Midbrain (tissue), 1 donor: ENCODE measurements at regions not wholly inside any gene's neighbourhood (a gene's known extent, or its start where the extent isn't known, plus 50 kb on each side); places are given as distances from the start of the nearest gene placed in this dataset.

Experiments
- DNase-seq: peaks from one replicate; lab custom pipeline; 2025; lab: John Stamatoyannopoulos, UW

DNA sequence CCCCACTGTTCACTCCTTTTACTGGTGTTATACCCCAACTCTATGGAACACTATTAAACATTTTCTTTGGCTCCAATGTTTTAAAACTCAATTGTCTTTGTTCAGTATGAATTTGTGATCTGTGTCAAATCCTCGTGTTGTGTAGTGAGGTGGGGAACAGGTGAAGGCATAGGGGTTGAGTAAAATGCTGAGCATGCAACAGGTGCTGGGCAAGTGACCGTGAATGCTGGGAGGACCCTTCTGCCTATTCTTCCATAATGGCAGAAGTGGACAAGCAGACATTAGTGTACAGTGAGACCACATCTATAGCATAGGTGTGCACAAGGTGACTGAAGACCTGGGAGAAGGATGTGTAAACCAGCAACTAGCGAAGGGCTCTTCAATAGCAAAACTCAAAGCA lies 1188.0 kb downstream of the UQCRFS1 start:
- DNase-seq, result no peak

- no peak for DNase-seq
These were observed 1189.9 kb downstream of the UQCRFS1 start for GRCh38 chr19:28023064-28023463.

GRCh38 chr19:28022506-28022905 lies 1190.4 kb downstream of the UQCRFS1 start:
- DNase-seq, result no peak

GRCh38 chr19:28021259-28022185 lies 1191.4 kb downstream of the UQCRFS1 start:
- DNase-seq, result no peak

GRCh38 chr19:28020619-28021258 lies 1192.2 kb downstream of the UQCRFS1 start:
- DNase-seq, result no peak

- no peak for DNase-seq
These were observed 1193.0 kb downstream of the UQCRFS1 start for GRCh38 chr19:28019901-28020300.

GRCh38 chr19:28019371-28019770 lies 1193.6 kb downstream of the UQCRFS1 start:
- no peak for DNase-seq

GRCh38 chr19:28018499-28018898 lies 1194.5 kb downstream of the UQCRFS1 start:
- no peak for DNase-seq

DNA sequence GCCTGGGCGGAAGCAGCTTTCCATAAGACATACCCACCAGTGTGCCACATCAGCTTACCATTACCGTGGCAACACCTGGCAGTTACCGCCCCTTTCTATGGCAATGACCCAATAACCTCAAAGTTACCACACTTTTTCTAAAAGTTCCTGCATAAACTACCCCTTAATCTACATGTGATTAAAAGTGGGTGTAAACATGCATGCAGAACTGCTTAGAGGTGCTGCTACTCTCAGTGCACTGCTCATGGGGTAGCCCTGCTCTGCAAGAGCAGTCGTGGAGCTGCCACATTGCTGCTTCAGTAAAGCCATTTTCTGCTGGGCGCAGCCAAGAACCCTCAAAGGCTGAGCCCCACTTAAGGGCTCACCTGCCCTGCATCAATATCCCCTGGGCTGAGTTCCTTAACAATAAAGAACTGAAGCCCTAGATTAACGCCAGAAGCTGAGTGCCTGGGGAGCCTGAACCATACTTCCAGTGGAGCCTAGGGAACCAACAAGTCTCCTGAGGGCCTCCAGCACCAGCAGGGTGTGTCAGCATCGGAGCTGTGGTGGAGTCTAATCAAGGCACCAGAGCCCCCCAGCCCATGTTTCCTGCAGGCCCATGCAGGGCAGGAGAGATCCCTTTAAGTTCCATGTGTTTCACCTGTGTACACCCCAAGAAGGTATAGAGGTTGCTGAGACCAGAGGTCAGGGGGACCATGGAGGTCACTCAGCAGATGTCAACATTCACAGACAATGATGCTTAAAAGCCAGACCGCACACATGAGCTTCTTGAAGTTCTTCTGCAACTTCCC lies 1198.1 kb downstream of the UQCRFS1 start:
- DNase-seq, result no peak

DNA sequence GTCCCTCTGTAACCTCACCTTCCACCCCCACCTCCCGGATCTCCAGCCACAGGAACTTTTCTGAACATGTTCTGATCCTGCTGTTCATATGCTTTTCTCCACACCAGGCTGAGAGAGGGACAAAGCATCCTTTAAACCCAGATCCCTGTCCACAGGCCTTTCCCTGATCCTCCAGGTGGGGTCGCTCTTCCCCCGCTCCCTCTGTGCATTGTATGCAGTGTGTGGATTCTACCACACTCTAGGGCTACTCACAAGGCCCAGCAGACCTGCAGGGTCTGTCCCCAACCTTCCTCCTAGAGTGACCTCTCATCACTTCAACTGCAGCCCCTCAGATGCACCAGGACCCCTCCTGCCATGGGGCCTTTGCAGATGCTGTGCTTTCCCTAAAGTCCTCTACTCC lies 1200.6 kb downstream of the UQCRFS1 start:
- DNase-seq, result no peak

DNA sequence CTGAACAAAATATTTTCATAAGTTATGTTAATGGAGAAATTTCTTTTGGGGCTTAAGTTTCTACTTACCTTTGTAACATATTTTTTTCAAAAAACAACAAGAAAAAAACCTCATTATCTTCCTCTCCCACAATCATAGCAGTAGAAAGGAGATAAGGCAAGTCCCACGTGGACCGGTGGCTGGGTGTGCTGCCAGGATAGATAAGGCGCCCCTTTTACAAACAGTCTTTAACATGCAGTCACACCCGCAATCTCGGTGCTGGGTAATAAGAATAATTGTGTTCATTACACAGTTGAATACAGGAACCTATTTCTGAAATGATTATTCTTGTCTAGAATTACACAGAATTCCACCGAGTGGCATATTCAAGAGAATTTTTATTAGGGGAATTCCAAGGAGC lies 1202.3 kb downstream of the UQCRFS1 start:
- DNase-seq, result no peak

GRCh38 chr19:28009696-28010095 lies 1203.3 kb downstream of the UQCRFS1 start:
- no peak for DNase-seq

- DNase-seq, result no peak
These were observed 1204.3 kb downstream of the UQCRFS1 start for GRCh38 chr19:28008695-28009094.

DNA sequence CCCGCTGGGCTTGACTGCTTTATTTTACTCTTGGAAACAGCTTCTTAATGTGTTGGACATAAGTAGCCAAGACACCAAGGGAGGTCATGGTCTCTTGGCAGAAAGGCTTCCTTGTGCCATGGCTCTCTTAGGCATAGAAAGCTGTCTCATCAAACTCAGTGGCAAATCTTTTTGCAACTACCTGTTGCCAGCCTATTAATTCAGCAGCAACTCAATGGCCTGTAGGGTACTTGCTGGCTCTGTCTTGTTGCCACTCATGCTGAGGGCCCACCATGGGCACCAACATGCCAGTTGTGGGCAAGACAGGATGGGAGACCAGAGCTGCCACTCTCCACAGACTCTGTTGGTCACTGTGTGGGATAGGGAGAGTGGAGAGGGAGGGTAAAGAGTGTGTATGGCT lies 1209.4 kb downstream of the UQCRFS1 start:
- DNase-seq, result no peak

GRCh38 chr19:27997069-27997468 lies 1215.9 kb downstream of the UQCRFS1 start:
- no peak for DNase-seq

- DNase-seq, result no peak
These were observed 1219.1 kb downstream of the UQCRFS1 start for GRCh38 chr19:27993619-27994570.

- no peak for DNase-seq
These were observed 1226.7 kb downstream of the UQCRFS1 start for GRCh38 chr19:27986299-27986698.

DNA sequence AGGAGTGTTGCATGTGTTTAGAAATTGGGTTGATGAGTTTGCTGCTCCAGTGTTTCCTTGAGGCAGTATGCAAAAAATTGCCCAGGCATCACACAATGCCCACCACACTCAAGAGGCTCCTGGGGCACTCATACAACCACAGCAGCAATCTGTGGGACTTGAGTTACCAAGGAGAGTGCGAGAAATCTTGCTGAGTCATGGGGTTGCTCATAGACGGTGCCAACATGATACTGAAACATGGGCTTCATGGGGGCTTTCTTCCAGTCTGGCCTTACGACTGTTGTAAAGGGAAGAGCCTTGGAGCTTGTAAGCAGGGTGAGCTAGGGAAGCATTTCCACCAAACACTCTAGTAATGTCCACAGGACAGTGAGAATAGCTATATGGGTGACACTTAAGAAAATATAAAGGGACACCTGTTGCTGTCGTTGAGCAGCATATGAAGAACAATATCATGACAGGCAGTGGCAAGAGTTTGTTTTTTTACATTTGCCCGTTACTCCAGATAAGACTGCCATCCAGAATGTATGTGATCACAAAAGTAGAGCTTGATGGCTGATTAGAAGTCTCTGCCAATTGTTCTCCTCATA lies 1237.4 kb downstream of the UQCRFS1 start:
- no peak for DNase-seq

DNA sequence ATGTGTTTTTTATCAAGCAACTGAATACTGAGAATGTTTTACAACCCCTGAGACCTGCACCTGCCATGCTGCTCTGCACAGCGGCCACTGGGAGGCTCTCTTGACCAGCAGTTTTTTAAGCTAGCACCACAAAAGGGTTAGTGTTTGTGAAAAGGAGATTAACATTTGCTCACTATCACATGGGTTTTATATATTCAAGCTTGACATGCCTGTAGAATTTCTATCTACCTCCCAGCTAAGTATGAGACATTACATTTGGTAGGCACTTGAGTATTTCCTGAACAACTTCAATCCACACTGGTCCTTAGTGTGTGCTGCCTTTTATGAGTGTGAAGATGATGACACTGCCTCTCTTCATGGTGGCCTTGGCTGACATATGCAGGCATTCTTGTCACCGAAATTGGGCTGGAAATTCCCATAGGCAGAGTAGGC lies 1238.9 kb downstream of the UQCRFS1 start:
- DNase-seq, result peak; percentile 63

DNA sequence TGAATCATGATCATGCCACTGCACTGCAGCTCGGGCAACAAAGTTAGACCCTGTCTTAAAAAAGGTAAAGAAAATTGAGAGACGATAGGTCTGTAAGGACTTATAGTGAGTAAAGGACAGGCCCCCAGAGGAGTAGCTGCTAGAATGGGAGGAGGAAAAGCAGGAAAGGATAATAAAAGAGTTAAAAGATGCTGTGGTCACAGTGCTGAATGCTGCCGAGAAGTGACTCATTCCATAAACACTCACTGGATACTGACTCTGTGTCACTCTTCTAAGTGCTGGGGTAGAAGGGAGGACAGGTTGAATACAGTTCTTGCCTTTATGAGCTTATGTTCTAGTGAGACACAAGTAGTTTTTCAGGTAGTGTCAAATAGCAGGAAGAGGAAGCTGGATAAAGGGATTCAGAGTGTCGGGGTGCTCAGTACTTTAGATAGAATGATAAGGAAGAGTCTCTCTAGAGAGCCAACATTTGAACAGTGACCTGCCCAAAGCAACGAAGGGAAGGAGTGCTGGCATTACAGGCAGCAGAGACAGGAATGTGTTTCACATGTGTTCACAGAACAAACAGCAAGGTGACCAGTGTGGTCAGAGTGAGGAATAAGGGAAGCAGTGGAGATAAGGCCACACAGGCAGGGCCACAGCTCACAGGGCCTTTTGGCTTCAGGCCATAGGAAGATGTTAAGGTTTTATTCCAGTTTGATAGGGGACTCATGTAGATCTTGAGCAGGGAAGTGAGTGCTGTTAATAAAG lies 1240.5 kb downstream of the UQCRFS1 start:
- DNase-seq, result no peak
